Aorta (tissue), 5 donors: ENCODE measurements at regions not wholly inside any gene's neighbourhood (a gene's known extent, or its start where the extent isn't known, plus 50 kb on each side); places are given as distances from the start of the nearest gene placed in this dataset.

ENCODE experiments used
- ATAC-seq: fragments of 200-7000 bp; cut with Tn5 transposase; one replicate; pipeline ENCODE4 v1.9.1; 2022; ENCODE audit warnings: moderate library complexity; ENCODE audit not compliant: low FRiP score
- DNase-seq, 2 donors: peaks; one replicate each; pipeline ENCODE4 v3.0.0-alpha.2; 2020
- H3K27ac ChIP-seq, 2 donors: one replicate each; pipeline ENCODE4 v1.5.1; 2013; ENCODE audit warnings: low read length in 2 of 2, mild to moderate bottlenecking in 2 of 2, moderate library complexity in 2 of 2, control low read depth in 1 of 2, inconsistent platforms in 1 of 2, low read depth in 1 of 2
- H3K27me3 ChIP-seq, 2 donors: one replicate each; pipeline ENCODE4 v1.6.1; 2013; ENCODE audit warnings: control low read depth in 1 of 2, low read length in 1 of 2, mild to moderate bottlenecking in 1 of 2, moderate library complexity in 1 of 2; ENCODE audit not compliant: insufficient read depth in 2 of 2, control insufficient read depth in 1 of 2
- H3K36me3 ChIP-seq, 2 donors: one replicate each; pipeline ENCODE4 v1.6.1; 2013; ENCODE audit warnings: control low read depth in 1 of 2, low read length in 1 of 2, mild to moderate bottlenecking in 1 of 2; ENCODE audit not compliant: insufficient read depth in 2 of 2, control insufficient read depth in 1 of 2
- H3K4me1 ChIP-seq, 2 donors: one replicate each; pipeline ENCODE4 v1.6.1; 2013; ENCODE audit warnings: low read length in 2 of 2, control low read depth in 1 of 2, mild to moderate bottlenecking in 1 of 2, moderate library complexity in 1 of 2; ENCODE audit not compliant: insufficient read depth in 2 of 2, control insufficient read depth in 1 of 2
- H3K4me3 ChIP-seq, 2 donors: one replicate each; pipeline ENCODE4 v1.5.1; 2013; ENCODE audit warnings: low read length in 2 of 2, control low read depth in 1 of 2, mild to moderate bottlenecking in 1 of 2
- H3K9me3 ChIP-seq: one replicate; pipeline ENCODE4 v1.6.1; 2013; ENCODE audit warnings: mild to moderate bottlenecking, low read length; ENCODE audit not compliant: control insufficient read depth
- WGBS, 2 donors: extraction: QIAGEN DNeasy Blood & Tissue Kit; methylation state at CpG; one replicate each; pipeline ENCODE4 v1.1.7; 2013; 5-methylcytosine and 5-hydroxymethylcytosine counted together
- intact Hi-C, 2 donors: fragments of 100-400 bp; cut with DNase I; formaldehyde crosslinking; loops; one replicate each; pipeline versions ENCODE4 v1.14.2 to v1.15.0; 2022
- donor health status: healthy with polysubstance abuse.
- donor health status: Bipolar disorder and iron deficiency.
- donor health status: DM: no; HTN: no; CAD: no.
- donor health status: DM: no; HTN: no; CAD: no.
- donor health status: DM: yes; HTN: yes; CAD: no.

DNA sequence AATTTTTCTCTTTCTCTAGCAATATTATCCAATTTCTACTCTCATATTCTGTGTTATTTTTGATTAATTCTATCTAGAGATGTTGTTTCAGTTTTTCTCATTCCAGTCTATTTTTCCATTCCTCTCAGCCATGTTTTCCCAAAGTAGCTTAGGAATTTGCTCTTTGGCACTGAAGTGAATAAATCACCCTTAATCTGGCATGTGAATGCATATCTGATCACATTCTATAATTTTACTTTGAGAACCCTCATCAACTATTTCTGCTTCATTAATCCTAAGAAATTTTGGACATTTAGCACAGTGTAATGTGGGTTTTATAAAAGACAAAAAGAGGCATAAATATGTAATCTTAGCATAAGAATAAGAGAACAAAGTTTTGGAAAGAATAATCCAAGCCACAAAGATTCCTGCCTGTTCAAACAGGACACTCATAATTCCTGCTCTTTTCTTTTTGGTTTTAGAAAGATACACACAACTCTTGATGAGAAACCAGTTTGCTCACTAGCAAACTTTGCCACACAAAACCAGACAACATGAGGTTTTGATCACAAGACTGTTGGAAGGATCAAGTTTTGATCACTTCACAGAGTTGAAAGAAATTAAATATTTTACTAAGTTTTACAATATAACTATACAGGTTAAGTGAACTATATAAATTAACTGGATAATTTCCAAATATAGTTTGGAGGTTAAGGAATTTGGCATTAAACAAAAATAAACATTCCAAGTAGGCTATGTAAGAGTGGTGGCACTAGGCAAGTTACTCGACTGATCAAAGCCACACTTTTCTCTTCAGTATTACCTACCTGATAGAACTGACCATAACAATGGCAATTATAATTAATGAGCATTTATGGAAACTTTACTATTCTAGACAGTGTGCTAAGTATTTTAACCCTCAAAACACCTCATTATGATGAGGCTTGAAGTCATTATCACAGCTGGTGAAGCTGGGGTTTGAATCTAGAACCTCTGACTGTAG lies 226.6 kb upstream of the TMTC1 start:
- no peak for ATAC-seq
- no peak overlapping the region for H3K4me3 ChIP-seq
- H3K36me3 ChIP-seq, result no peaks in the 10 kb centered on the region
- peaks cover 5% of the 10 kb centered on the region in 2 donors for H3K4me1 ChIP-seq
- 6 to 7% methylated on average over 1 of the region's 1 CpG for WGBS, 2 donors
- no peak overlapping the region for H3K27ac ChIP-seq
- no peaks in the 10 kb centered on the region for H3K27me3 ChIP-seq
- DNase-seq, result no peak
- intact Hi-C loops, result no loop called here
- H3K9me3 ChIP-seq, result no peaks in the 10 kb centered on the region

DNA sequence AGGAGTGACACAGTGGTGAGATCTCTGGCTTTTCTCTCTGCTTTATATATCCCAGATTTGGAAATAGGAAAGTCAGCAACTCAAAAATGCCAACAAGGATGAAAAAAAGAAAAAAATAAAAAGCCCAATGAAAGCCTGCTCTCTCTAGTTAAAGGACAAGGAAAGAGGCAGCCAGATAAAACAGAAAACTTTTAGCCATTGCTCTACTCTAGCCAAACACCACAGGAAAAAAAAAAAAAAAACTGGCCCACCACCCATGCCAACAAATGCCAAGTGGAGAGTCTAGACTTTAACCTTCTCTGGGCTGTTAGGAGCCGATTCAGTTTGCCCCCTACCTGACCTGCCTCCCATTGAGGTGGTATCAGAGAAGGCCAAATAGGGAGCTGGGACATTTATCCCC lies 222.3 kb upstream of the TMTC1 start:
- intact Hi-C loops, result loop anchor here (5.0 to 10.0 kb wide), 3 partner anchors 44 to 224 kb away; partner anchors contain the start of gene TMTC1 (in 1 of the 2)
- H3K27ac ChIP-seq, result peak overlapping the region in 1 of 2 donors; percentile 86
- 0 to 4% methylated on average over 1 of the region's 1 CpG for WGBS, 2 donors
- ATAC-seq (peak; percentile 81), DNase-seq (no peak)
- H3K9me3 ChIP-seq, result no peaks in the 10 kb centered on the region
- H3K4me3 ChIP-seq, result peak overlapping the region in 1 of 2 donors; percentile 24
- no peaks in the 10 kb centered on the region for H3K27me3 ChIP-seq
- H3K4me1 ChIP-seq, result peaks cover 5 to 8% of the 10 kb centered on the region in 2 donors
- no peaks in the 10 kb centered on the region for H3K36me3 ChIP-seq

DNA sequence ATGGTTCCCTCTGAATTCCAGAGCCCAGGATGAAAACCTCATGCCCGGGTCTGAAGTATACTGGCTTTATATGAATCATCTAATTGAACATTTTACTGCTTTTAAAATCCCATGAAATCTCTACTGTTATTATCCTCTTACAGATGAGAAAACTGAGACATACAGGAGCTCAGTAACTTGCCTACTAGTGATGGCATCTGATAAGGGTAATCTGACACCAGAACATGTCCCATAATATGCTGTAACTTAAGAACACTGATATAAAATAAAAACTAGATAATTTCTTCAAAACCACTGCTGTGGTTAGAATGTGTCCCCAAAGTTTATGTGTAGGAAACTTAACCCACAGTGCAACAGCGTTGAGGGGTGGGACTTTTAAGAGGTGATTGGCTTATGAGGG lies 219.6 kb upstream of the TMTC1 start:
- no peaks in the 10 kb centered on the region for H3K27me3 ChIP-seq
- ATAC-seq (no peak), DNase-seq (no peak)
- peaks cover 3 to 5% of the 10 kb centered on the region in 2 donors for H3K4me1 ChIP-seq
- H3K4me3 ChIP-seq, result no peak overlapping the region
- H3K27ac ChIP-seq, result no peak overlapping the region
- WGBS, 2 donors, result 95 to 96% methylated on average over 2 of the region's 2 CpGs
- intact Hi-C loops, result loop anchor here in 1 of 2 donors (10.0 kb wide), 1 partner anchor 59 kb away; no protein-coding TSS in a partner anchor
- no peaks in the 10 kb centered on the region for H3K36me3 ChIP-seq
- no peaks in the 10 kb centered on the region for H3K9me3 ChIP-seq

DNA sequence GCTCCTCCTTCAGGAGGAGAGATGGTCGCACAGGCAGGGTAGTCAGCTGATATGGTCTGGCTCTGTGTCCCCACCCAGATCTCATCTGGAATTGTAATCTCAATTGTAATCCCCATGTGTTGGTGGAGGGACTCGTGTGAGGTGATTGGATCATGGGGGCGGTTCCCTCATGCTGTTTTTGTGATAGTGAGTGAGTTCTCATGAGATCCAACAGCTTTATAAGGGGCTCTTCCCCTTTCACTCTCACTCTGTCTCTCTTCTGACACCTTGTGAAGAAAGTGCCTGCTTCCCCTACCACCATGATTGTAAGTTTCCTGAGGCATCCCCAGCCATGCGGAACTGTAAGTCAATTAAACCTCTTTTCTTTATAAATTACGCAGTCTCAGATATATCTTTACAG lies 218.9 kb upstream of the TMTC1 start:
- ATAC-seq, result no peak
- Histone ChIP-seq H3K4me1 (peaks cover 3 to 5% of the 10 kb centered on the region in 2 donors), H3K36me3 (no peaks in the 10 kb centered on the region), H3K4me3 (no peak overlapping the region), H3K9me3 (no peaks in the 10 kb centered on the region), H3K27ac (no peak overlapping the region), H3K27me3 (no peaks in the 10 kb centered on the region)
- no peak for DNase-seq
- WGBS, 2 donors, result 96 to 98% methylated on average over 5 of the region's 5 CpGs
- intact Hi-C loops, result loop anchor here in 1 of 2 donors (10.0 kb wide), 1 partner anchor 58 kb away; no protein-coding TSS in a partner anchor

DNA sequence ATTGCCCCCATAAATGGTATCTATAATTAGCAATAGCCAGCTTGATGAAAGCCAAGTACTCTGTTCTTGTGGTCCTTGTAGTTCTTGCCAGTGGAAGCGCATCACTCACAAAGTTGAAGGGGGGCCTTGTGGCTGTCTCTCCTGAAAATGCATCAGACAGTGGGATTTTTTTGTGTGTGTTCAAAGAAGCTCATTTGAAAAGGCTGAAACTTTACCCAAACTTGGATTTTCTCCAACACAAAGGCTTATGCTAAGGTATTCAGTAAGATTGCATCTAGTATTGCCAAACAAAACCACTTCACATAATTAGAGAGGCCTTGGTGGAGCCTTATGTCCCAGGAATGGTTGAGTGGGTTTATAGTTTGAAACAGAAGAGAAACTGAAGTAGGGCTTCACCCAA lies 216.7 kb upstream of the TMTC1 start:
- Histone ChIP-seq H3K4me1 (peaks cover under 1 to 3% of the 10 kb centered on the region in 2 donors), H3K27me3 (no peaks in the 10 kb centered on the region), H3K4me3 (no peak overlapping the region), H3K9me3 (no peaks in the 10 kb centered on the region), H3K27ac (no peak overlapping the region), H3K36me3 (no peaks in the 10 kb centered on the region)
- WGBS, 2 donors, result 85 to 89% methylated on average over 1 of the region's 1 CpG
- intact Hi-C loops, result loop anchor here in 1 of 2 donors (10.0 kb wide), 1 partner anchor 56 kb away; no protein-coding TSS in a partner anchor
- DNase-seq (no peak), ATAC-seq (no peak)

DNA sequence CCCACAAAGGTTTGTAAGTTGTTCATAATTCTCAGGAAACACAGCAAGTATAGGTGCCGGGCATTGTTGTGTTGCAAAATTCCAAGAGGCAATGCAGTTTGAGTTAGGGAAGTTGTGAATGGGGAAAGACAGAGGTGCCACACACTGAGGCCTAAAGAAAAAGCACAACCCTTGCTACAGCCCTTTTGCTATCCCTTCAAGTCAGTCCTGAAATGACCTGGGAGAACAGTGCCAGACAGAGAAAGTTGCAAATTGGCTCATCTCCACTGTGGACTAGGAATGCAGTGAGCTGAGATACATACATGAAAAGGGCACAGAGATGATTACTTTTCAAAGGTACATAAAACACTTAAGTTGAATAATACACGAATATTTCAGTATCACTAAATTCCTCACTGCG lies 213.3 kb upstream of the TMTC1 start:
- H3K27ac ChIP-seq, result no peak overlapping the region
- WGBS, 2 donors, result 91 to 94% methylated on average over 3 of the region's 3 CpGs
- intact Hi-C loops, result no loop called here
- no peak for DNase-seq
- no peaks in the 10 kb centered on the region for H3K36me3 ChIP-seq
- no peaks in the 10 kb centered on the region for H3K4me1 ChIP-seq
- H3K4me3 ChIP-seq, result no peak overlapping the region
- no peak for ATAC-seq
- H3K27me3 ChIP-seq, result no peaks in the 10 kb centered on the region
- peaks cover 2% of the 10 kb centered on the region for H3K9me3 ChIP-seq

DNA sequence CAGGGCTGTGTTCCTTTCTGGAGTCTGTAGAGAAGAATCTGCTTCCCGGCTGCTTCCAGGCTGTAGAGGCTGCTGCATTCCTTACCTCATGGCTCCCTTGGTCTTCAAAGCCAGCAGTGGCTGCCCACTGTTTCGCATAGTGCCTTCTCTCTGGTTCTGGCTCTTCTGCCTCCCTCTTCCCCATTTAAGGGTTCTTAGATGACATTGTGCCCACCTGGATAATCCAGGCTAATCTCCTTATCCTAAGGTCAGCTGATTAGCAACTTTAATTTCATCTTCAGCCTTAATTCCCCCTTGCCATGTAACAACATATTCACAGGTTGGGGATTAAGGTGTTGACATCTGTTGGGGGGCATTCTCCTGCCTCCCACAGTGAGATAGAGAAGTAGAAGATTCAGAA lies 208.6 kb upstream of the TMTC1 start:
- no peak for ATAC-seq
- WGBS, 2 donors, result 97 to 100% methylated on average over 2 of the region's 2 CpGs

DNA sequence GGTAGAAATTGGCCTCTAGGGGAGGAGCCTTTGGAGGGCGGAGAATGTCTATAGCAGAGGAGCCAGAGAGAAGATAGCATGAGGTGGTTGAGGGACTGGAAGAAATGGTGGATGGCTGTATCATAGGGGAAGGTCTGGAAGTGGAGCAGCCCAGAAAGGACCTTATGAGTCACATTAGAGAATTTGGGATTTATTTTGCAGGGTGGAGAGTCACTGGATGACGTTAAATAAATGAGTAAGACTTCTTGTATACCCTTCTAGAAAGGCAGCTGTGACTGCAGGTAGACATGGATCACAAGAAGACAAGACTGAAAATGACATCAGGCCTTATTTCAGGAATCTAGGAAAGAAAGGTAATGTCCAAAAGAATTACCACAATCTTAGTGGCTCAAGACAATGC lies 208.2 kb upstream of the TMTC1 start:
- WGBS, 2 donors, result 86% methylated on average over 2 of the region's 2 CpGs
- Histone ChIP-seq H3K27ac (no peak overlapping the region), H3K4me3 (no peak overlapping the region), H3K4me1 (no peaks in the 10 kb centered on the region), H3K36me3 (no peaks in the 10 kb centered on the region), H3K27me3 (no peaks in the 10 kb centered on the region), H3K9me3 (peaks cover 2% of the 10 kb centered on the region)
- DNase-seq (no peak), ATAC-seq (no peak)
- intact Hi-C loops, result no loop called here

More for the DNA sequence above, 208.6 kb upstream of the TMTC1 start:
- intact Hi-C loops, result no loop called here
- no peaks in the 10 kb centered on the region for H3K4me1 ChIP-seq
- no peak overlapping the region for H3K27ac ChIP-seq
- no peak for DNase-seq
- H3K9me3 ChIP-seq, result peaks cover 2% of the 10 kb centered on the region
- H3K4me3 ChIP-seq, result no peak overlapping the region
- no peaks in the 10 kb centered on the region for H3K36me3 ChIP-seq
- H3K27me3 ChIP-seq, result no peaks in the 10 kb centered on the region

DNA sequence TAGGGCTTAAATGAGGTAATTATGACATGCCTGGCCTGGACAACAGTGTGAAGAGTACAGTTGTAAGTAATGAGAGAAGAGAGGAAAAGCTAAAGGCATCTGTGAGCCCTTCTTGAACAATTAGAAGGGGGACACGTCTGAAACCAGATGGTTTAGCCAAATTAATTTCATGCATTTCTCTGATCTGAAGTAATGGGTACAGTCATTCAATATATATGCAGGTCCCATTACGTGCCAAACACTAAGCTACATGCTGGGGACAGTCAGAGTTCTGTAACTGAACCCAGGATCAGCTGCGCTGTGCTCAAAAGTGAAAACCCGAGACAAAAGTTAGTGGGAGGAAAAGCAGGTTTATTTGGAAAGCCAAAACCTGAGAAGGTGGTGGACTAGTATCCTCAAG lies 207.2 kb upstream of the TMTC1 start:
- Histone ChIP-seq H3K9me3 (peaks cover 2% of the 10 kb centered on the region), H3K36me3 (no peaks in the 10 kb centered on the region), H3K27me3 (no peaks in the 10 kb centered on the region), H3K27ac (no peak overlapping the region), H3K4me1 (no peaks in the 10 kb centered on the region), H3K4me3 (no peak overlapping the region)
- DNase-seq, result no peak
- intact Hi-C loops, result no loop called here
- ATAC-seq, result no peak
- 90 to 93% methylated on average over 4 of the region's 4 CpGs for WGBS, 2 donors
